ENCODE measurements at regions not wholly inside any gene's neighbourhood (a gene's known extent, or its start where the extent isn't known, plus 50 kb on each side); places are given as distances from the start of the nearest gene placed in this dataset.
"Not testable (repeated sequence)": the region's sequence is repeated elsewhere in the genome, so short reads cannot be mapped to it uniquely, and the experiment has no call there.

GRCh38 chr2:64896572-64896971 lies 92.6 kb upstream of the SLC1A4 start:
- not testable (repeated sequence) for TF ChIP-seq CTCF (conservative IDR thresholded peaks at IDR 0.05; ENCODE audit: low read depth, low read length); EZH2 (IDR thresholded peaks at IDR 0.05; ENCODE audit: borderline replicate concordance, low read depth, low read length, poor library complexity, severe bottlenecking)

All from A673 (cell line).